Hepatocyte (in vitro differentiated cells): ENCODE measurements at regions not wholly inside any gene's neighbourhood (a gene's known extent, or its start where the extent isn't known, plus 50 kb on each side); places are given as distances from the start of the nearest gene placed in this dataset.

Experiments
- DNase-seq: peaks from one replicate; pipeline ENCODE4 v3.0.0-alpha.2; 2016; ENCODE audit warnings: low spot score
- H2AFZ ChIP-seq: fragments of 200-600 bp; sonication (generic); 2 replicates; pipeline ENCODE4 v1.6.0; 2016; ENCODE audit warnings: antibody characterized with exemption, mild to moderate bottlenecking
- H3K27ac ChIP-seq: fragments of 200-600 bp; sonication (generic); 2 replicates; pipeline ENCODE4 v1.5.1; 2016; ENCODE audit warnings: mild to moderate bottlenecking
- H3K27me3 ChIP-seq: fragments of 200-600 bp; sonication (generic); 2 replicates; pipeline ENCODE4 v1.6.1; 2016
- H3K36me3 ChIP-seq: fragments of 200-600 bp; sonication (generic); replicated peaks from 2 replicates; pipeline ENCODE4 v1.5.1; 2016; ENCODE audit warnings: low read depth; ENCODE audit not compliant: insufficient read depth
- H3K4me1 ChIP-seq: fragments of 200-600 bp; sonication (generic); 2 replicates; pipeline ENCODE4 v1.5.1; 2016; ENCODE audit warnings: mild to moderate bottlenecking, moderate library complexity; ENCODE audit not compliant: insufficient read depth
- H3K4me2 ChIP-seq: fragments of 200-600 bp; sonication (generic); 2 replicates; pipeline ENCODE4 v1.6.0; 2016
- H3K4me3 ChIP-seq: fragments of 200-600 bp; sonication (generic); 2 replicates; pipeline ENCODE4 v1.5.1; 2016; ENCODE audit warnings: mild to moderate bottlenecking
- H3K79me2 ChIP-seq: fragments of 200-600 bp; sonication (generic); 2 replicates; pipeline ENCODE4 v1.6.0; 2017; ENCODE audit warnings: mild to moderate bottlenecking
- H3K9me2 ChIP-seq: fragments of 200-600 bp; sonication (generic); replicated peaks from 2 replicates; pipeline ENCODE4 v1.6.0; 2017; ENCODE audit warnings: mild to moderate bottlenecking; ENCODE audit not compliant: insufficient read depth
- H3K9me3 ChIP-seq: fragments of 200-600 bp; sonication (generic); 2 replicates; pipeline ENCODE4 v1.5.1; 2016; ENCODE audit warnings: low read depth, mild to moderate bottlenecking
- H4K20me1 ChIP-seq: fragments of 200-600 bp; sonication (generic); 2 replicates; pipeline ENCODE4 v1.6.0; 2016; ENCODE audit warnings: mild to moderate bottlenecking; ENCODE audit not compliant: insufficient read depth, poor library complexity, severe bottlenecking
- EZH2 ChIP-seq: fragments of 200-600 bp; sonication (generic); IDR thresholded peaks from 2 replicates; pipeline ENCODE4 v1.6.1; 2016; ENCODE audit warnings: antibody characterized with exemption, mild to moderate bottlenecking, borderline replicate concordance
- EZH2phosphoT487 ChIP-seq: fragments of 200-600 bp; sonication (generic); IDR thresholded peaks from one replicate; pipeline ENCODE4 v1.6.1; 2018; ENCODE audit warnings: antibody characterized with exemption, mild to moderate bottlenecking, low read depth, moderate library complexity; ENCODE audit not compliant: unreplicated experiment, severe bottlenecking
- WGBS: methylation state at CpG from one replicate; pipeline ENCODE4 v1.1.6; 2016; ENCODE audit warnings: low lambda C conversion rate; ENCODE audit errors: missing lambda C conversion rate; 5-methylcytosine and 5-hydroxymethylcytosine counted together
- TF ChIP-seq, protein P1 (sequence below): fragments of 200-600 bp; sonication (generic); IDR thresholded peaks from 2 replicates; pipeline ENCODE4 v1.5.1; 2016; ENCODE audit warnings: antibody characterized with exemption, mild to moderate bottlenecking; ENCODE audit not compliant: poor library complexity

DNA sequence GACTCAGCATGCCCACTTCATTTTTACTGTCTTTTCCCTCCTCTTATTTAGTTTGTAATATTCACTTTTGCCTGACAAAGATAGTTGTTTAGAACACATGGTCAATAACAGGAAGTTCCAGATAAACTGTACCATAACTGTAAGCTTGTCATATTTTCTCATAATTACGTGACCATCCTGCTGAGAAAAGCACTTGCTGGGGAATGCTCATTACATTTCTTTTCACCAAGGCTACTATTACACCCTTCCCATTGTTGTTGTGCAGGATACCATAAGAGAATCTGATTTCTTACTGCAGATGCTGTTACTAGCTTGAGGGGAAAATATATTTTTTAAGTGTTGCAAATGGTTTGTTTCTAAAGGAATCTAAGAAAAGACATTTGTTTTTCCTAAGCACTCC is 111.7 kb upstream of the SLITRK6 start:
- H3K27me3 ChIP-seq, result no peaks in the 10 kb centered on the region
- no peaks in the 10 kb centered on the region for H3K9me2 ChIP-seq
- H3K79me2 ChIP-seq, result no peaks in the 10 kb centered on the region
- no peak overlapping the region for H3K4me3 ChIP-seq
- TF ChIP-seq EZH2phosphoT487 (no peak), EZH2 (no peak)
- TF ChIP-seq, protein P1, sequence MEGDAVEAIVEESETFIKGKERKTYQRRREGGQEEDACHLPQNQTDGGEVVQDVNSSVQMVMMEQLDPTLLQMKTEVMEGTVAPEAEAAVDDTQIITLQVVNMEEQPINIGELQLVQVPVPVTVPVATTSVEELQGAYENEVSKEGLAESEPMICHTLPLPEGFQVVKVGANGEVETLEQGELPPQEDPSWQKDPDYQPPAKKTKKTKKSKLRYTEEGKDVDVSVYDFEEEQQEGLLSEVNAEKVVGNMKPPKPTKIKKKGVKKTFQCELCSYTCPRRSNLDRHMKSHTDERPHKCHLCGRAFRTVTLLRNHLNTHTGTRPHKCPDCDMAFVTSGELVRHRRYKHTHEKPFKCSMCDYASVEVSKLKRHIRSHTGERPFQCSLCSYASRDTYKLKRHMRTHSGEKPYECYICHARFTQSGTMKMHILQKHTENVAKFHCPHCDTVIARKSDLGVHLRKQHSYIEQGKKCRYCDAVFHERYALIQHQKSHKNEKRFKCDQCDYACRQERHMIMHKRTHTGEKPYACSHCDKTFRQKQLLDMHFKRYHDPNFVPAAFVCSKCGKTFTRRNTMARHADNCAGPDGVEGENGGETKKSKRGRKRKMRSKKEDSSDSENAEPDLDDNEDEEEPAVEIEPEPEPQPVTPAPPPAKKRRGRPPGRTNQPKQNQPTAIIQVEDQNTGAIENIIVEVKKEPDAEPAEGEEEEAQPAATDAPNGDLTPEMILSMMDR, result no peak
- no peak overlapping the region for H3K4me2 ChIP-seq
- H3K4me1 ChIP-seq, result no peaks in the 10 kb centered on the region
- H3K36me3 ChIP-seq, result no peaks in the 10 kb centered on the region
- no peaks in the 10 kb centered on the region for H4K20me1 ChIP-seq
- no peak overlapping the region for H3K27ac ChIP-seq
- 90% methylated on average over 1 of the region's 1 CpG for WGBS
- no peaks in the 10 kb centered on the region for H3K9me3 ChIP-seq
- H2AFZ ChIP-seq, result no peak overlapping the region
- no peak for DNase-seq

DNA sequence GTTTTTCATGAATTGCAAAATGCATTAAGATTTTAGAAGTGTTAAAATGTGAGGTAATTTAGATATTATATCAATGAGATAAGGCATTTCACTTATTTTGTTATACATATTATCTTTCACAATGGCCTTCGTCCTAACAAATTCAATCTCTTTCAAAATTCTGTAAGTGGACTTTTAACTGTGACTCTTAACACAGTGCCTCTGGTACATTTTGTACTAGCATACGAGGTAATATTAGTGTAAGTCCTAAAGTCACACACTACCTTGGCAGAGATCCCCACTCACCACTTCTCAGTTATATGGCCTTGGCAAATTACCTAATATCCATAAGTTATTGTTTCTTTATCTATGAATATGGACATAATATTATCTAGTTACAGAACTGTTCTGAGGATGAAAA is 101.3 kb upstream of the SLITRK6 start:
- no peak overlapping the region for H3K4me2 ChIP-seq
- H3K36me3 ChIP-seq, result no peaks in the 10 kb centered on the region
- H3K79me2 ChIP-seq, result no peaks in the 10 kb centered on the region
- no peak overlapping the region for H2AFZ ChIP-seq
- H3K4me1 ChIP-seq, result no peaks in the 10 kb centered on the region
- TF ChIP-seq EZH2phosphoT487 (no peak), EZH2 (no peak)
- TF ChIP-seq, protein P1, result no peak
- no peak for DNase-seq
- H3K9me2 ChIP-seq, result no peaks in the 10 kb centered on the region
- H3K27me3 ChIP-seq, result no peaks in the 10 kb centered on the region
- H3K4me3 ChIP-seq, result no peak overlapping the region
- no peaks in the 10 kb centered on the region for H4K20me1 ChIP-seq
- H3K27ac ChIP-seq, result no peak overlapping the region
- H3K9me3 ChIP-seq, result no peaks in the 10 kb centered on the region
- 87% methylated on average over 2 of the region's 2 CpGs for WGBS

DNA sequence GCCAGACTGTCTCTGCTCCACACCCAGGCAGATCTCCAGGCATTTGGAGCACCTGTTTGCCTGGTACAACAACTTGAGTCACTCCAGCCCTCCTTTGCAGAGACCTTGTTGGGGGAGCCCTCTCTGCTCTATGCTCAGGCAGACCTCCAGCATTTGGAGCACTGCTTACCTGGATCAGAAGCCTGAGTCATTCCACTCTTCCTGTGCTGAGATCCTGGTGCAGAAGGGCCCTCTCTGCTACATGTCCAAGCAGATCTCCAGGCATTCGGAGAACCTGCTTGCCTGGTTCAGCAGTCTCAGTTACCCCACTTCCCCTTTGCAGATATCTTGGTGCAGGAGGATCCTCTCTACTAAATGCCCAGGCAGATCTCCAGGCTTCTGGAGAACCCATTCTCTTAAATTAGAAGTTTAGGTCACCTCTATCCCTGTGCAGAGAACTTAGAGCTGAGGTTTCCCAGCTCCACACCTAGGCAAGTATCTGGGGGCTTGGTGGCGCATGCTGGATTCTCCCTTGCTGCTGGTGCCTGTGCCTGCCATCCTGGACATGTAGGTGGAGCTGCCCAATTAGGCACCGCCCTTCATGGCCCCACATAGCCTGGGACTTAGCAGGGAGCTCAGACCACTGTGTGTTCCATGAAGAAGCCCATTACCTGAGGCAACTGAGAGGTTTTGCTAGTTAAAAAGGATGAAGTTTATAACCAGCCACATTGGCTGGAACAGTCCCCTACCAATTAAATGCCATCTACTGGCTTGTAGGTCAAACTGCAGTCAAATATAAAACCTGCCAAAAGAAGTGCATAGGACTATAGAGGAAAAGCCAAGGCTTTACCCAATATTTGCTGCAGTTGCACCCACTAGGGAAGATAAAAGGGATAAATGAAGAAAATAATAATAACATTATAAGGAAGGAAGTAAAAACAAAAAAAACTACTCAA is 97.6 kb upstream of the SLITRK6 start:
- Histone ChIP-seq H3K27me3 (no peaks in the 10 kb centered on the region), H2AFZ (no peak overlapping the region), H4K20me1 (no peaks in the 10 kb centered on the region), H3K9me2 (no peaks in the 10 kb centered on the region), H3K4me2 (no peak overlapping the region), H3K36me3 (no peaks in the 10 kb centered on the region), H3K4me3 (no peak overlapping the region), H3K4me1 (no peaks in the 10 kb centered on the region), H3K9me3 (no peaks in the 10 kb centered on the region), H3K27ac (no peak overlapping the region), H3K79me2 (no peaks in the 10 kb centered on the region)
- WGBS, result 90% methylated on average over 3 of the region's 3 CpGs
- no peak for DNase-seq
- TF ChIP-seq, protein P1, result no peak
- TF ChIP-seq EZH2phosphoT487 (no peak), EZH2 (no peak)
